ENCODE measurements at regions not wholly inside any gene's neighbourhood (a gene's known extent, or its start where the extent isn't known, plus 50 kb on each side); places are given as distances from the start of the nearest gene placed in this dataset.

DNA sequence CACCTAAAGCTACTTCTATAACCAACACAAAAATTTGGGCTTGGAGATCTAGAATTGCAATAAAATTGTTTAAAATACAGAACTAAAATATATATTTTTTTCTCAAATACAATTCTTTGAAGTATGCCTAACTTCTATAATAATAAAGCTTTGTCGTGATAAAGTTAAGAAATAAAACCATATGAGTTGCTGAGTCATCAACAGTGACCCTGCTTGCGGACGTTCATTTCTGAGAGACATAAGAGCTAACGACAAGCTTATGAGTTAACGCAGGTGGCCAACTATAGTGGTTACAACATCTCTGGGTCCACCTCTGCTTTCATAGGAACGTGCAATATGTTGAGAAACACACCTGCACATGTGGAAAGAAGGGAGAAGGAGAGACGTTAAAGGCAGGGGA is 407.1 kb upstream of the SLC14A2 start:
- no peak overlapping the region for H3K4me3 ChIP-seq
- WGBS = 80% methylated on average over 7 of the region's 7 CpGs
- intact Hi-C loops (cut with DNase I) = no loop called here
- H3K36me3 ChIP-seq = no peaks in the 10 kb centered on the region
- H3K27ac ChIP-seq = no peak overlapping the region
- H3K9me3 ChIP-seq = no peaks in the 10 kb centered on the region
- no peaks in the 10 kb centered on the region for H3K27me3 ChIP-seq (replicated peaks; ENCODE audit: insufficient read depth)
- H3K4me1 ChIP-seq (replicated peaks) = no peaks in the 10 kb centered on the region
- TF ChIP-seq POLR2AphosphoS5 (IDR thresholded peaks at IDR 0.05) (no peak), POLR2A (IDR thresholded peaks at IDR 0.05) (no peak), CTCF (IDR thresholded peaks at IDR 0.05) (no peak)
- DNase-seq (ENCODE audit: low spot score) = no peak

- Histone ChIP-seq H3K27me3 (replicated peaks; ENCODE audit: insufficient read depth) (no peaks in the 10 kb centered on the region), H3K4me1 (replicated peaks) (no peaks in the 10 kb centered on the region), H3K9me3 (no peaks in the 10 kb centered on the region), H3K36me3 (no peaks in the 10 kb centered on the region), H3K4me3 (no peak overlapping the region), H3K27ac (no peak overlapping the region)
- intact Hi-C loops (cut with DNase I) = loop anchor here (2.0 kb wide), 1 partner anchor 532 kb away; the partner anchor contains the start of gene SETBP1
- no peak for TF ChIP-seq POLR2A (IDR thresholded peaks at IDR 0.05)
- TF ChIP-seq CTCF (IDR thresholded peaks at IDR 0.05) = peak; percentile 43 to 84 (median 82)
- peak; percentile 48 for TF ChIP-seq POLR2AphosphoS5 (IDR thresholded peaks at IDR 0.05)
- 68% methylated on average over 13 of the region's 13 CpGs for WGBS
- peak; percentile 79 for DNase-seq (ENCODE audit: low spot score)
Observed at GRCh38 chr18:45212181-45213039, 402.9 kb upstream of the SLC14A2 start.

GRCh38 chr18:45213040-45213333 is 402.3 kb upstream of the SLC14A2 start:
- Histone ChIP-seq H3K27me3 (replicated peaks; ENCODE audit: insufficient read depth) (no peaks in the 10 kb centered on the region), H3K9me3 (no peaks in the 10 kb centered on the region), H3K27ac (no peak overlapping the region), H3K36me3 (no peaks in the 10 kb centered on the region), H3K4me1 (replicated peaks) (no peaks in the 10 kb centered on the region), H3K4me3 (no peak overlapping the region)
- intact Hi-C loops (cut with DNase I) = loop anchor here (2.0 kb wide), 1 partner anchor 532 kb away; the partner anchor contains the start of gene SETBP1
- TF ChIP-seq POLR2A (IDR thresholded peaks at IDR 0.05) (no peak), POLR2AphosphoS5 (IDR thresholded peaks at IDR 0.05) (no peak), CTCF (IDR thresholded peaks at IDR 0.05) (no peak)
- 97% methylated on average over 1 of the region's 1 CpG for WGBS
- DNase-seq (ENCODE audit: low spot score) = no peak

GRCh38 chr18:45218436-45218835 is 396.8 kb upstream of the SLC14A2 start:
- TF ChIP-seq POLR2A (IDR thresholded peaks at IDR 0.05) = no peak
- no peak for TF ChIP-seq CTCF (IDR thresholded peaks at IDR 0.05)
- TF ChIP-seq POLR2AphosphoS5 (IDR thresholded peaks at IDR 0.05) = no peak
- H3K36me3 ChIP-seq = no peaks in the 10 kb centered on the region
- no peak overlapping the region for H3K4me3 ChIP-seq
- no peaks in the 10 kb centered on the region for H3K4me1 ChIP-seq (replicated peaks)
- H3K27me3 ChIP-seq (replicated peaks; ENCODE audit: insufficient read depth) = no peaks in the 10 kb centered on the region
- no peak overlapping the region for H3K27ac ChIP-seq
- DNase-seq (ENCODE audit: low spot score) = no peak
- intact Hi-C loops (cut with DNase I) = no loop called here
- H3K9me3 ChIP-seq = no peaks in the 10 kb centered on the region
- 75% methylated on average over 6 of the region's 6 CpGs for WGBS

GRCh38 chr18:45221363-45221762 is 393.9 kb upstream of the SLC14A2 start:
- Histone ChIP-seq H3K9me3 (no peaks in the 10 kb centered on the region), H3K4me1 (replicated peaks) (no peaks in the 10 kb centered on the region), H3K4me3 (no peak overlapping the region), H3K36me3 (no peaks in the 10 kb centered on the region), H3K27ac (no peak overlapping the region), H3K27me3 (replicated peaks; ENCODE audit: insufficient read depth) (no peaks in the 10 kb centered on the region)
- intact Hi-C loops (cut with DNase I) = no loop called here
- TF ChIP-seq CTCF (IDR thresholded peaks at IDR 0.05) (no peak), POLR2A (IDR thresholded peaks at IDR 0.05) (no peak), POLR2AphosphoS5 (IDR thresholded peaks at IDR 0.05) (no peak)
- no peak for DNase-seq (ENCODE audit: low spot score)
- 89% methylated on average over 5 of the region's 5 CpGs for WGBS
